ENCODE measurements at regions not wholly inside any gene's neighbourhood (a gene's known extent, or its start where the extent isn't known, plus 50 kb on each side); places are given as distances from the start of the nearest gene placed in this dataset.
"Not testable (repeated sequence)": the region's sequence is repeated elsewhere in the genome, so short reads cannot be mapped to it uniquely, and the experiment has no call there.

GRCh38 chr3:8353364-8353763 lies 148.3 kb upstream of the LMCD1 start:
- H3K27ac ChIP-seq (replicated peaks): no peak overlapping the region
- no peak for DNase-seq (ENCODE audit: low read depth in 1 of 2, low spot score in 1 of 2)
- H3K27me3 ChIP-seq (ENCODE audit: insufficient read depth, poor library complexity, severe bottlenecking): no peaks in the 10 kb centered on the region
- H3K4me3 ChIP-seq (replicated peaks; ENCODE audit: insufficient read depth, low read length): no peak overlapping the region
- TF ChIP-seq CTCF (IDR thresholded peaks at IDR 0.05; ENCODE audit: insufficient read depth, low read length) (no peak), GABPA (IDR thresholded peaks at IDR 0.05; ENCODE audit: low read depth) (no peak), SPI1 (IDR thresholded peaks at IDR 0.05; ENCODE audit: borderline replicate concordance, low read depth) (no peak), REST (IDR thresholded peaks at IDR 0.05; ENCODE audit: insufficient replicate concordance, low read depth) (no peak)

- no peak for DNase-seq (ENCODE audit: low read depth in 1 of 2, low spot score in 1 of 2)
- no peaks in the 10 kb centered on the region for H3K27me3 ChIP-seq (ENCODE audit: insufficient read depth, poor library complexity, severe bottlenecking)
- no peak for TF ChIP-seq CTCF (IDR thresholded peaks at IDR 0.05; ENCODE audit: insufficient read depth, low read length)
- TF ChIP-seq GABPA (IDR thresholded peaks at IDR 0.05; ENCODE audit: low read depth): no peak
- TF ChIP-seq SPI1 (IDR thresholded peaks at IDR 0.05; ENCODE audit: borderline replicate concordance, low read depth): no peak
- no peak for TF ChIP-seq POLR2AphosphoS5 (IDR thresholded peaks at IDR 0.05; ENCODE audit: low read depth)
- no peak for TF ChIP-seq REST (IDR thresholded peaks at IDR 0.05; ENCODE audit: insufficient replicate concordance, low read depth)
- no peak overlapping the region for H3K4me3 ChIP-seq (replicated peaks; ENCODE audit: insufficient read depth, low read length)
- H3K27ac ChIP-seq (replicated peaks): no peak overlapping the region
These were observed 146.3 kb upstream of the LMCD1 start for GRCh38 chr3:8355346-8355745.

GRCh38 chr3:8356066-8356465 lies 145.6 kb upstream of the LMCD1 start:
- H3K27me3 ChIP-seq (ENCODE audit: insufficient read depth, poor library complexity, severe bottlenecking); H3K4me3 ChIP-seq (replicated peaks; ENCODE audit: insufficient read depth, low read length); DNase-seq (ENCODE audit: low read depth in 1 of 2, low spot score in 1 of 2): not testable (repeated sequence)
- peak overlapping the region; percentile 75 for H3K27ac ChIP-seq (replicated peaks)

- no peaks in the 10 kb centered on the region for H3K27me3 ChIP-seq (ENCODE audit: insufficient read depth, poor library complexity, severe bottlenecking)
- no peak overlapping the region for H3K4me3 ChIP-seq (replicated peaks; ENCODE audit: insufficient read depth, low read length)
- TF ChIP-seq CTCF (IDR thresholded peaks at IDR 0.05; ENCODE audit: insufficient read depth, low read length) (no peak), REST (IDR thresholded peaks at IDR 0.05; ENCODE audit: insufficient replicate concordance, low read depth) (no peak), POLR2AphosphoS5 (IDR thresholded peaks at IDR 0.05; ENCODE audit: low read depth) (no peak), GABPA (IDR thresholded peaks at IDR 0.05; ENCODE audit: low read depth) (no peak), SPI1 (IDR thresholded peaks at IDR 0.05; ENCODE audit: borderline replicate concordance, low read depth) (no peak)
- H3K27ac ChIP-seq (replicated peaks): peak overlapping the region; percentile 75
- DNase-seq (ENCODE audit: low read depth in 1 of 2, low spot score in 1 of 2): no peak
These were observed 143.8 kb upstream of the LMCD1 start for GRCh38 chr3:8357859-8358258.

Data from HL-60 (cell line).